NCI-H2029 treated with DMSO at 0.1 percent for 48 hours (cell line): ENCODE measurements at regions not wholly inside any gene's neighbourhood (a gene's known extent, or its start where the extent isn't known, plus 50 kb on each side); places are given as distances from the start of the nearest gene placed in this dataset.
"Not testable (repeated sequence)": the region's sequence is repeated elsewhere in the genome, so short reads cannot be mapped to it uniquely, and the experiment has no call there.

Source experiments
- DNase-seq: peaks from one replicate; lab custom pipeline; 2025; lab: John Stamatoyannopoulos, UW

DNA sequence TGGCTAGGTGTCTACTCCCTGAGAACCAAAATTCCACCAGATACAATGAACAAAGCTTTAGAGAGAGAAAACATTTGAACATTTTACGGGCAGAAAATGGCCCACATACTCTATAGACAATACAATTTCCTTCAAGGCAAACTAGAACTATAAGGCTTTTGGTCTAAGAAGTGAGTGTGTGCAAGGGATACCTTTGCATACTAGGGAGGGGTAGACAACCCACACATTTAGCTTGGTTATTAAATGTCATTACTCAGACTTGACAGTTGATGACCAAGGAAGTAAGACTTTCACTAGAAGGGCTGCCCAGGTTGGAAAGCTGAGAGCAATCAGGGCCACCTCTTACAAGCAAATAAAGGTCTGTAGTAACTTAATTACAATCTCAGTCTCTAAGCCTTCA, 64.0 kb upstream of the PLEKHM1 start:
- DNase-seq = not testable (repeated sequence)

DNA sequence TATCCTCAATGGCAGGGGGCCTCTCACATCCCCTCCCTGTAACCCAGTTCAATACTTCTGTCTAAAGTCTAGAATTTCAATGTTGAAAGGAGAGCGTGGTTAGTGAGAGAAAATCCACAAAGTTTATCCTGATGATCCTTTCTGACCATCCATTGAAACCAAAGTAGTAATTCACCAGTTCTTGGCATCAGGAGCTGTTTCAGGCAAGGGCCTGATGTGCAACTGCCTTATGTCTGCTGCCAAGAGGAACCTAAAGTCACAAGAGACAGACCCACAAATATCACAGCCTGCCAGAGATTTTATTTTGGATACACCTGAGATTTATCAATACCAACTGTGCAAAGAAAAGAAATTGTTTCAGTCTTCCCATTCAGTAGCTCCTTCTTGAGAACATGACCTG, 68.3 kb upstream of the PLEKHM1 start:
- DNase-seq = not testable (repeated sequence)

DNA sequence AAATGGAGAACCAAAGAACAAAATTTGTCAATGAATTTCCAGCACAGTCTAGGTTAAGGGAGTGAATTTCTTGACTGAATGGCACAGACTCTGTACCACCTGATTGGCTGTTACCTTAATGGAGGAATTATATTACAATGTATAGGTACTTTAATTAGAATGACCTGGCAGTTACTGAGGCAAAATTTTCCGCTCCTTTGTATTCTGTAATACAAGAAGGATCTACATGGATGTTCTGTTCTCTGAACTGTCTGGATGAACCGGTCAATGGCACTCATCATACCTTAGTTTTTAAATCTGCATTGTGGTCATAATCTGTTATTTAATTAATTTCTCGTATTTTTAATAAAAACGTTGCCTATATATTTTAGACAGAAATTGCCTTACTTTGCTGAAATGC, 72.3 kb upstream of the PLEKHM1 start:
- not testable (repeated sequence) for DNase-seq

DNA sequence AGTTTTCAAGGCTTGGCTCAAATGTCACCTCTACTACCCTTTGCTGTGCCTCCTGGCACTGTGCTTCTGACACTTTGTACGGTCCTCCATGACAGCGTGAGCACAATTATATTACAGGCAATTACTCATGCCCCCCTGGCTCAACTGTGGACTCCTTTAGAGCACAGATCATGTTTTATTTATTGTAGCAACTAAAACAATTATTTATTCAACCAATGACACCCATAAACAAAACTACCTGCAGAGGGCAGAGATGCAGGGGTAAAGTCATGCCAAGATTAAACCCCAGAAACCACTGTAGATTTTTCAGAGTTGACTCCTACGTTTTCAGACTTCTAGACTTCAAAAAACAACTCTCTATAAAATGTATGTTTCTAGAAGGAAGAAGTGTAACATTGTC, 72.8 kb upstream of the PLEKHM1 start:
- not testable (repeated sequence) for DNase-seq

DNA sequence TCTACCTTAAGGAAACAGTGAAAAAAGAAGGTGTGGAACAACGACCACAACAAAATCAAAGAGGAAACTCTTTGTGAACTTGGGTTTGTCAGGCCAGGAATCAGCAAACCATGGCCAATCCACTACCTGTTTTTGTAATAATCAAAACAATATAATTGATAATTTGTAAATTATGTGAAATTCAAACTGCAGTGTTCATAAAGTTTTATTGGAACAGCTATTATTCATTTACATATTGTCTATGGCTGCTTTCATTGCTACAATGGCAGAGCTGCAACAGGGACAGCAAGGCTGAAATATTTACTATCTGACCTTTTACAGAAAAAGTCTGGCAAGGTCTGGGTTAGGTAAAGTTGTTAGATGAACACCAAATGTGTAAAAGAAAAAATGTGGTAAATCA, 77.8 kb upstream of the PLEKHM1 start:
- not testable (repeated sequence) for DNase-seq

DNA sequence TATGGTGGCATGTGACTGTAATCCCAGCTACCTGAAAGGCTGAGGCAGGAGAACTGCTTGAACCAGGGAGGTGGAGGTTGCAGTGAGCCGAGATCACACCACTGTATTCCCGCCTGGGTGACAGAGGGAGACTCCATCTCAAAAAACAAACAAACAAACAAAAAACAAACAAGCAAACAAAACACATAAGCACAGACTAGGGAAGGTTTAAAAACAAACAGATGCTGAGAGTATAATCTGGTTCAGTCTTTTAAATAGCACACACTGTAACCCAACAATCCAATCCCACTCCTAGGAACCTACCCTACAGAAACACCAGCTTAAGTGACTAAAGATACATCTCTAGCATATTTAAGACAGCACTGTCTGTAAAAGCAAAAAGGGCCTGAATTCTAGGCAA, 82.8 kb upstream of the PLEKHM1 start:
- DNase-seq = not testable (repeated sequence)

DNA sequence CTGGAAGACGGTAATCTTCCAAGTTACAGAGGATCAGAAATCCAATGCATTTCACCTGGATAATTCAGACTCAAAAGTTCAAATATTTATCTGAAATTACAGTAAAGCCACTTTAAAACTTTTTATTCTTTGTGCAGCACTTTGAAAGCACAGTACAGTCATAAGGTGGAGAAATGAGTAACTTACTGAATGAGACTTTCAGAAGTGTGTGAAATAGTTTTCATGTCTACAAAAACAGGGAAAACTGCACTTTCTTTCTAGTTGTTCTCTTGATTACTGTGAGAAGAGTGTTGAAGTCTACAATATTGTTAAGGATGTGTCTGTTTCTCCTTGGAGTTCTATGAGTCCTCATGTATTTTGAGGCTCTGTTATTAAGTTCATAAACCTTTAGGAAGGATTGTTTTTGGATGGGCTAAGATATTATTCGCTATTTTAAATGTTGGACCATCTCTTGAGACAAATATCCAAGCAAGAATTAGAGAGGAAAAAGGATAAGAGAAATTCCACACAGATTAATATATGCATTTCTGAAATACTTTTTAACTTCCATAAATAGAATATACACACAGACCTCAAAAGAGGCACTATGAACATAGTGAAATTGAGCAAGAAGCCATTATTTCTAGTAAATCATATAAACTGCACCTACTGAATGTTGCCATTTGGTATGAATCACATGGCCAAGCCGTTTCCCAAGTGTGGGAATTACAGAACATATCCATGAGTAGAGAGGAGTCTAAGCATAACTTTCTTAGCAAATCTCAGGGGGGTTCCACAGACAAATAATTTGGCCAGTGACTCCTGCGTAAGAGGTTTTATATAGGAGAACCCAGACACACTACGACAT, 83.6 kb upstream of the PLEKHM1 start:
- DNase-seq = no peak

DNA sequence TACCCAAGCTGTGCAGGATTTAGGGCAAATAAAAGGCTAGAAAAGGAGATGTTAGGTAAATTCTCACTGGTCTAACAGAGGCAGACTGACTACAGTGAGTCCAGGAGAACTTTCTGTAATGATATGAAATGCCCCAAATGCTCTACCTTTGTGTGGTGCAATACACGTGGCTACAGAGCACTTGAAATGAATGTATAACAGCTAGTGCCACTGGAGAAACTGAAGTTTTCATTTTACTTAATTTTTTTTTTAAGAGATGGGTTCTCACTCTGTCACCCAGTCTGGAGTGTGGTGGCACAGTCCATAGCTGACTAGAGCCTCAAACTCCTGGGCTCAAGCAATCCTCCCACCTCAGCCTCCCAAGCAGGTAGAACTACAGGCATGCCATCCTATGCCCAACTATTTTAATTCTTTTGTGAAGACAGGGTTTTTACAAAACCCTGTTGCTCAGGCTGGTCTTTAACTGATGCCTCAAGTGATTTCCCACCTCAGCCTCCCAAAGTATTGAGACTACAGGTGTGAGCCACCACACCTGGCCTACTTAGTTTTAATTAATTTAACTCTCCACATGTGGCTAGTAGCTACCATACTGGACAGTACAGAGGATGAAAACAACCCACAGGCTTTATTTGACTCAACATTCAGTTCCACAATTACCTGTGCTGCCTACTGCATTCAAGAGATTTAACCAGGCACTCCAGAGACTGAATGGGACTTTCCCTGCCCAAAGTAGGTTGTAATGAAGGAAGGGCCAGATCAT, 84.8 kb upstream of the PLEKHM1 start:
- DNase-seq = no peak

DNA sequence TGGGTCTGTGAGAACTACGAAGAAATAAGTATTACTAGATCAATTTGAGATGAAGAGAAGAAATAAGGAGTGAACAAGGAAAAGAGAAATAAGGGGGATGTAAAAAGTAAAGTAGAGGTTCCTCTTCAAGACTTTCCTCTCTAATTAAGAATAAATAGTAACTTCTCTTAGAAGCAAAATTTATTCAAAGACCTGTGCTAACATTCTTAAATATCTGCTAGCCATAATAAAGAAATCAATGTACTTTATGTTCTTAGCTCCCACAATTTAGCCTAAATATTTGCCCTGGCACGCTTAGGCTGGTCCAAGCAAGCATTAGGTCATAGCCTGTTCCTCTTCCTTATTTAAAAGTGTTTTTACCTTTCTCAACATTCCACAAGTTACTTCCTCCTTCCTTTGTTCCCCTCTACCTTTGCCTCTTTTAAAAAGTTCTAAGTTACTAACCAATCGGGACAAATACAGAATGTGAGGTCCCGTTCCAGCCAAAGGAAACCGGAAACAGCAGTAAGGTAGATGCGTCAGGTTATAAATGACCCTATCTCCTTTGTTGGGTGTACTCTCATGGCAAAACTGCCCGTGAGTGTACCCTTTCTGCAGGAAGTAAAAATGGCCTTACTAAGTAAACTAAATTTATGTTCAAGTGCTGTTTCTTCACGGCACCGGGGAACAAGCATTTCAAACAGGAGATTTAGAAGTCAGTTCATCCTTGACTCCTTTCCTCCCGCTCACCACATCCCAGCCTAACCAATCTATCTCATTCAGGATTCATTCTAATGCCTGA, 86.2 kb upstream of the PLEKHM1 start:
- not testable (repeated sequence) for DNase-seq

DNA sequence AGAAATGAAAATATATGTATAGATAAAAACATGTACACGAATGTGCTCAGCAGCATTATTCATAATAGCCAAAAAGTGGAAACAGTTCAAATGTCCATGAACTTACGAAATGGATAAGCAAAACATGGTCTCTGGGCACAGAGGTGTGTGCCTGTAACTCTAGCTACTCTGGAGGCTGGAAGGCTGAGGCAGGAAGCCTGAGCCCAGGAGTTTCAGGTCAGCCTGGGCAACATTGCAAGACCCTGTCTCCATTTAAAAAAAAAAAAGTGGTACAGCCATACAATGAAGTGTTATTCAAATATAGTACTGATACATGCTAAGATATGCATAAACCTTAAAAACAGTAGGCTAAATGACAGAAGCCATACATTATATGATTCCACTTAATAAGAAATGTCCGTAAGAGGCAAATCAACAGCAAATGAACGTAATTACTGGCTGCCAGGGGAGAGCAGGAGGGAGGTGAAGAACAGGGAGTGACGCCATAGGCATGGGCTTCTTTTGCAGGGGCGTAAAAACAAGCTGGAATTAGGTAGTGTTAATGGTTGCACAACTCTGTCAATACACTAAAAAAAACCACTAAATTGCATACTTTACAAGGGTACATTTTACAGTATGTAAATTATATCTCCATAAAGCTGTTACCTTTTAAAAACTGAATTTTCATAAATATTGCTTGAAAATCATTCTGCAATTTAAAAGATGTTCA, 87.2 kb upstream of the PLEKHM1 start:
- DNase-seq = no peak

DNA sequence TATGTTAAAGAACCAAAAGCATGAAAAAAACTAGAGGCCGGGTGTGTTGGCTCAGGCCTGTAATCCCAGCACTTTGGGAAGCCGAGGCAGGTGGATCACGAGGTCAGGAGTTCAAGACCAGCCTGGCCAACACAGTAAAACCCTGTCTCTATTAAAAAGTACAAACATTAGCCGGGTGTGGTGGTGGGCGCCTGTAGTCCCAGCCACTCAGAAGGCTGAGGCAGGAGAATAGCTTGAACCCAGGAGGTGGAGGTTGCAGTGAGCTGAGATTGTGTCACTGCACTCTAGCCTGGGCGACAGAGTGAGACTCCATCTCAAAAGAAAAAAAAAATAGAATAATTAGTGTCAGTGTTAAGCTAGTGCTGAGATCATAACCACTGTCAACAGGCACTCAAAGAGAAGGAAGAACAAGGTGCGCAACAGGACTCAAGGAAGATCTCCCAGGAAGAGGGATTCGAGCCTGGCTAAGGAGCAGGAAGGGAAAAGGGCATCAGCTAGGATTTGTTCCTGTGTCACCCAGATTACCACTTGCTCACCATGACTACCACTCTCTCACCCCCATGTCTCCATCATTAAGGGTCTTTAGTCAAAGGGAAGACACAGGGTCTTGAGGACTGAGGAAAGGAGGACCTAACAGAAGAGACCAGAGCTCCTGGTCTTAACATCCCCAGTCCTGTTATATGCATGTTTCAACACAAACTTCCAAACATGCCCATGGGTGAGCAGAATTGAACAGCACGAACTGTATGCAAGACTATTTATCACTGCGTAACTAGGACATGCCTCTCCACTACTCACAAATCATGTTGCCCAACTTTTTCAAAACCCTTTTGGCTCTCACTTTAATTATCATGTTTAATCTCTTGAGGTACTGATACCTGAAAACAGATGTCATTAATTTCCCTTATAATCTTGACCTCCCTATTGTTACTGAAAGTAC, 88.3 kb upstream of the PLEKHM1 start:
- no peak for DNase-seq

DNA sequence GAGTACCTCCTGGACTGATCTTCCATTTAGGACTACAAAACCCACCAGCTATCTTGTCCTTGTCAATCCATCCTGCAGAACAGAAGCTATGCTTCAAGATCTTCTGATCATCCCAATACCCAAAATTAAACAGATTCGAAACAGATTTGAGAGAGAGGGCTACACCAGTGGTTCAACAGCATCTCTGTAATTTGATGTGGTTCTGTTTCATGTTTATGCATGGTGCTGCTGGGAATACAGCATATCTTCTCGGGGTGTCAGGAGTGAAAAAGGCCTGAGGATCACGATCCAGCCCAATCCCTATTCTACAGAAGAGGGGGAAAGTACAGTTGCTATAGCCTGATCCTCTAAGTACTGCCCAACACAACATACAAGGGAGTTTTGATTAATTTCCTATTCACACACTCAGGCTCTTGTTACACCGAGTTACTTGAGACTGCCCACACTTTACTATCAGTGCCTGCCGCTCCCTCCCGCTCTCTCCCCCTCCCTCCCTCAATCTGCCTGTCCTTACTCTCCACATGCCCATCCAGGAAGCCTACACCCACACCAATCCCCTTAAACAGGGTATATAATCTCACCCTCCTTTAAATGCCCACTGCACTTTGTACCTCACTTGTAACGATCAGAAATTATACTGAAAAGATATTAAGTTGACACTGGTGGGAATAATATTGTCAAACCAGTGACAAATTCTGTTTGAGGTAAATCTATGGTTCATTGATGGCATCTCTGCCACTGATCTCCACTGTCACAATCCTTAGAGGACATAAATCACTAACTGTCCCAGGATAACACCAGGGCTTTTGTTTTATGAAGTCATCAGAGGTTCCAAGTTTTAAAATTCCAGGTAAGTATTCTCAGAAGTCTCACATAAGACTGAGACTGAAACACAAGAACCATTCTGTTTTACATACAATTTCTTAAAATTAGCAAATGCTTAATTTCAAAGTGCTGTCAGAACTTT, 89.3 kb upstream of the PLEKHM1 start:
- DNase-seq = no peak

DNA sequence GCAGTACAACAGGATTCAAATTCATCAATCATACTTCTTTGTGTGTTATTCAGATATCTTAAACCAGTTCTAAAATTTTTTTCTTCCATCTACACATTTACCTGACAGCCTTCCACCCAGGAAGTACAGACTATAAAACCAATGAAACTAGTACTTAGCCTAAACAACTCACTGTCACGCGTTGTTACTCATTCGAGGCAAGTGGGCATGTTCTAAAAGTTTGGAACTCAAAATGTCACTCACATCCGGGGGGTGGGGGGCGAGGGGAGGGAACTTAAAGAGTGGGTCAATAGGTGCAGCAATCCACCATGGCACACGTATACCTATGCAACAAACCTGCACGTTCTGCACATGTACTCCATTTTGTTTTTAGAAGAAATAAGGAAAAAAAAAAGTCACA, 90.4 kb upstream of the PLEKHM1 start:
- DNase-seq = no peak

DNA sequence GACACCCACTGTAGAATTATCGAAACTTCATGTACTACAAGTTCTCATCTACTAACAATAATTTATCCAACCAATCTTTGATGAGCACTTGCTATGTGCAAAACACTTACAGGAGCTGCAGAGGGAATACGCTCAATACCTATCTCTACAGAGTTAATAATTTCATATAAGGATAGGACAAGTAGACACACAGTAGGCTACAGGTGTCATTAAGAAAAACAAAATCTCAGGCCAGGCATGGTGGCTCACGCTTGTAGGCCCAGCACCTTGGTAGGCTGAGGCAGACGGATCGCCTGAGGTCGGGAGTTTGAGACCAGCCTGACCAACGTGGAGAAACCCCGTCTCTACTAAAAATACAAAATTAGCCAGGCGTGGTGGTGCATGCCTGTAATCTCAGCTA, 91.3 kb upstream of the PLEKHM1 start:
- DNase-seq = no peak

DNA sequence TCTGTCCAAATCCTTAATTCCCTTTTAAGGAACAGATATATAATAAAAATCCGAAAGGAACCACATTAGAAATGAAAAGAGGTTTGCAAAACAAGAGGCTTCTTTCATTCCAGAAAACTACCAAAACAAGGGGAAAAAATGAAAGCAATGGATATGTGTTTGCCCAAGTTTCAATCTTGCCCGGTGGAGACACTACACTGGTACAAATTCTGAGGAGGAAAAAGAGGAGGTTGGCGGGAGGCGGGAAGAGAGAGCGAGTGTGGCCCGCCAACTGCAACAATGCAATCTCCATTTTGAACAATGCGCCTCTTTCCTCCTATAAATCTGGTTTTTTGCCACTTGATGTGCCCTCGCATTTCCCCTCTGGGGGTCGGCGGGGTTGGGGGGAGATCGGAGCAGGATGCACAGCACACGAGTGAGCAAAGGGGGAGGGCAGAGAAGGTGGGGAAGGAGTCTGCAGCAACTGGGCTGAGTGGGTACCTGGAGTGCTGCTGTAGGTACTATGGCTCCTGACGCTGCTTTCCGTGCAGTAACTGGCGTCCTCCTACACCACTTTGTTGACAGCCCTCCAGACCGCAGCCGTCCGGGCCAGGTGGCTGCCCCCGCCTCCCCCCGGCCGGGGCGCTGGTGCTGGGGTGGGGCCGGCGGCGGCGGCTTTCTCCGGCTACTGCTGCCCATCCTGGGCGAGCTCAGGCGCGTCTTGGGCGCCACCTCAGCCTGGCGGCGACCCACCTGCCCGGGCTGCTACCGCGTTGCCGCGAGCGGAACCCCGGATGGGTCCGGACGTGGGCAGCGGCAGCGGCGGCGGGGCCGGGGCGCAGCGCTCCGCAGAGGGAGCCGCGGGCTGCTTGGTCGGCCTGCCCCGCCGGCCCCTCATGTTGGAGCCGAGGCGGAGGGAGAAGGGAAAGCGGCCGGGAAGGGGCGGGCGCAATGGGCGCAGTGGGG, 93.8 kb upstream of the PLEKHM1 start:
- DNase-seq = no peak

DNA sequence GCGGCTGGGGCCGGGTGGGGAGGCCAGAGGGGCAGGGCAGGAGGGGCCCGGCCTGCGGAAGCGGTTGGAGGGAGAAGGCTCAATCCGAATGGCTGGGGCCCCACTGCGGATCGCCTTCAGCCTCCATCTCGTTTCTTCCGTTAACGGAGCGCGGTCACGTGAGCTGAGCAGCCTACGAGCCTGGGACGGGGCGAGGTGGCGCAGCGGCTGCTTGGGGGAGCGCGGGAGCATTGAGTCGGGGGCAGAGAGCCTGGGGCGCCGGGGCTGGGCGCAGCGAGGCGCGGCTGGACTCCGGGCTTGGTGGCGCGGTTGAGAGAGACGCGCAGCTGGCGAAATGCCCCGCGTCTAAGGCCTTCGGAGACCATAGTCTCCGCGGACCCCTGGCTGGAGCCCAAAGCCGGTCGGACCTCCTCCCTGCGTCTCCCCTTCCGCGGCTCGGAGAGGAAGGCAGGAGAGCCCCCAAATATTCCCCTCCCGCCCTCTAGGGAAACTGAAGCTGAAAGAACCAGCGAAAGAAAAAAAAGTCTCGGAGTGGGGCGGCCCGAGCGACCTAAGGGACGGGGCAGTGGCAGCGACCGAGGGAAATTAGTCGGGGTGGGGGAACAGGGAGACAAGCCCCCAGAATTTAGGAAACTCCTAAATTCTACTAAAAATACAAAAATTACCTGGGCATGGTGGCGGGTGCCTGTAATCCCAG, 94.7 kb upstream of the PLEKHM1 start:
- not testable (repeated sequence) for DNase-seq

DNA sequence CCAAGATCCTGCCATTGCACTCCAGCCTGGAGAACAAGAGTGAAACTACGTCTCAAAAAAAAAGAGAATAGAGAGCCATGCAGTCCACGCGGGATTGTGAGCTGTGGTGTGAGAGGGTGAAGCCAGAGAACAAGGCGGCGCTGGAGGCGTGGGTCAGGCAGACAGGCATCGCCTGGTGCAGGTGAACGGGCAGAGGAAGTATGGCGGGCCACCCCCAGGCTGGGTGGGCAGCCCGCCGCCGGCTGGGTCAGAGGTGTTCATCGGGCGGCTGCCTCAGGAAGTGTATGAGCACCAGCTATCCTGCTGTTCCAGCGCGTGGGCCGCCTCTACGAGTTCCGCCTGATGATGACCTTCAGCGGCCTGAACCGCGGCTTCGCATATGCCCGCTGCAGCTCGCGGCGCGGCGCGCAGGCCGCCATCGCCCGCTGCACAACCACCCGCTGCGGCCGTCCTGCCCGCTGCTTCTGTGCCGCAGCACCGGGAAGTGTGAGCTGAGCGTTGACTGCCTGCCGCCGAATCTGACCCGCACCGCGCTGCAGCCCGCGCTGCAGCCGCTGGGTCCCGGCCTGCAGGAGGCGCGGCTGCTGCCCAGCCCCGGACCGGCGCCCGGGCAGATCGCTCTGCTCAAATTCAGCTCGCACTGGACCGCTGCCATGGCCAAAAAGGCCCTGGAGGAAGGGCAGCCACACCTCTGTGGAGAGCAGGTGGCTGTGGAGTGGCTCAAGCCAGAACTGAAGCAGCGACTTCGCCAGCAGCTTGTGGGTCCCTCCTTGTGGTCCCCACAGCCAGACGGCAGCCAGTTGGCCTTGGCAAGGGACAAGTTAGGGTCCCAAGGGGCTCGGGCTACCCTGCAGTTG, 95.5 kb upstream of the PLEKHM1 start:
- DNase-seq = not testable (repeated sequence)
